ENCODE measurements at regions not wholly inside any gene's neighbourhood (a gene's known extent, or its start where the extent isn't known, plus 50 kb on each side); places are given as distances from the start of the nearest gene placed in this dataset.

- TF ChIP-seq, protein P1, sequence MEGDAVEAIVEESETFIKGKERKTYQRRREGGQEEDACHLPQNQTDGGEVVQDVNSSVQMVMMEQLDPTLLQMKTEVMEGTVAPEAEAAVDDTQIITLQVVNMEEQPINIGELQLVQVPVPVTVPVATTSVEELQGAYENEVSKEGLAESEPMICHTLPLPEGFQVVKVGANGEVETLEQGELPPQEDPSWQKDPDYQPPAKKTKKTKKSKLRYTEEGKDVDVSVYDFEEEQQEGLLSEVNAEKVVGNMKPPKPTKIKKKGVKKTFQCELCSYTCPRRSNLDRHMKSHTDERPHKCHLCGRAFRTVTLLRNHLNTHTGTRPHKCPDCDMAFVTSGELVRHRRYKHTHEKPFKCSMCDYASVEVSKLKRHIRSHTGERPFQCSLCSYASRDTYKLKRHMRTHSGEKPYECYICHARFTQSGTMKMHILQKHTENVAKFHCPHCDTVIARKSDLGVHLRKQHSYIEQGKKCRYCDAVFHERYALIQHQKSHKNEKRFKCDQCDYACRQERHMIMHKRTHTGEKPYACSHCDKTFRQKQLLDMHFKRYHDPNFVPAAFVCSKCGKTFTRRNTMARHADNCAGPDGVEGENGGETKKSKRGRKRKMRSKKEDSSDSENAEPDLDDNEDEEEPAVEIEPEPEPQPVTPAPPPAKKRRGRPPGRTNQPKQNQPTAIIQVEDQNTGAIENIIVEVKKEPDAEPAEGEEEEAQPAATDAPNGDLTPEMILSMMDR (IDR thresholded peaks at IDR 0.05): no peak
- no peak for TF ChIP-seq EZH2 (IDR thresholded peaks at IDR 0.05)
Observed at GRCh38 chr9:119043996-119044395, 325.2 kb downstream of the BRINP1 start.
